HG02763 (cell line): ENCODE measurements at regions not wholly inside any gene's neighbourhood (a gene's known extent, or its start where the extent isn't known, plus 50 kb on each side); places are given as distances from the start of the nearest gene placed in this dataset.

Experiments
- ATAC-seq: cut with Tn5 transposase; IDR thresholded peaks from one replicate; pipeline ENCODE4 v1.9.1; 2021; ENCODE audit warnings: mild to moderate bottlenecking, moderate library complexity; ENCODE audit not compliant: unreplicated experiment

DNA sequence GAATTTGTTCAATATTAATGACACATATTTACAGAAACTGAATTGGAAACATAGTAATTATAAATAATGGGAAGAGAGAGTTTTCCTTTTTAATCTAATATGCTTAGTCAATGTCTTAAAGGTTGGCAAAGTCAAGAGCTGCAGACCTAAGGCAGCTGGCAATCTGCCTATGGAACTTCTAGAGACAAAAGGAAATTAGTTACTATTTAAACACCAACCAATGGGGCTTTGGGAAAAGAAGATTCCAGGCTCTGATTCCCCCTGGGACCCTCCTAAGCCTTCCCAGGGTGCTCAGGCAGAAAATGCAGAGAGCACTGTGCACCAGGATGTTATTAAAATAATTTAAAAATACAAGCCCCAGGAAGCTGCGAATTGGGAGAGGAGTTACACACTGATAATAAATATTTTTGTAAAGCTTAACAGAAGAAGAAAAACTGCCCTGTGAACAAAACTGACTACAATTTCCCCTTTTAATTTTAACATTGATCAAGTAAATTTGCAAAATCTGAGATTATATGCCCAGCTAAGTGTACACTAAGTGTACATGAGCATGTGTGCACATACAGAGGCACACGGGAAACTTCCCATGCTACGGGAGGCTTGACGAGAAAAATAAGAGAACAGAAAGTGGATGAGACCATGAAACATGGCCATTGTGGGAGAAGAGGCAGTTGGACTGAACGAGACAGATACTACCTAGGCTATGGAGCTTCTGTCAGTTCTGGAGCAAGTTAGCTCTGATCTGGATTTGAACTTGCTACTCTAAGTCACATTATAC lies 77.4 kb upstream of the ADAMTS16 start:
- no peak for ATAC-seq

DNA sequence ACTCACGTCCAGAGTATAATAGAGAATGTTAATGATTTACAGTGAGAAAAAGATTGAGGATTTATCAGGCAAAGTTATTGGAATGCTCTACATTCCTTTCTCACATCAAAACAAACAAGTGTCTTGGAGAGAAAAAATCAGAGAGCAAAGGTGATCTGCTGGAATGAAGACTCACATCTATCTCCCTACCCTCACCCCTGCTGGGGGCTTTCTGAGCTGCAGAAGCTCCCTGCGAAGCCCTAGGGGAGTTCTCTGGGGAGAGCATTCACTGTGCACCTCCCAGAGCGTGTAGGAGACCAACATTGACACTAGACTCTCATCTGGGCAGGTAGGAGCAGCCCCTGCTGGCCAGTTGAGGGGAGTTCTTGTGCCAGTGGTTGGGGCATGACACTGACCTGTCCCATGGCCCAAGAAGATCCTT lies 76.6 kb upstream of the ADAMTS16 start:
- ATAC-seq: no peak

DNA sequence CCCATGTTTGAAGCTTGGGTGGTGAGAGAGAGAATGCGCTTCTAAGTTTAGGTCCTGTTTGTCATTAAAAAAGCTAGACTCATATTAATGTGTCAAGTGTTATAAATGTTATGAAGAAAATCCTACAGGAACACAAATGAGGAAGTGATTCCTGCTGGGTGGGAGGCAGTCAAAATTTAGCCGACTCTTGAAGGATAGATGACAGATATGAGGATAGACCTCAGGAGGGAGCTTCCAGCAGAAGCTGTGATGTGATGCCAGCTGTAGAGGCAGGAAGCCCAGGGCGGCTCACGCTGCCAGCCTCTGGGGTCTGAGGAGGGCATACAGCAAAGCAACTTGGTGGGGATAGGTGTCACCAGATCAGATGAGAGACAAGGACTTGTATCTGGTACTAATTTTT lies 74.7 kb upstream of the ADAMTS16 start:
- no peak for ATAC-seq

DNA sequence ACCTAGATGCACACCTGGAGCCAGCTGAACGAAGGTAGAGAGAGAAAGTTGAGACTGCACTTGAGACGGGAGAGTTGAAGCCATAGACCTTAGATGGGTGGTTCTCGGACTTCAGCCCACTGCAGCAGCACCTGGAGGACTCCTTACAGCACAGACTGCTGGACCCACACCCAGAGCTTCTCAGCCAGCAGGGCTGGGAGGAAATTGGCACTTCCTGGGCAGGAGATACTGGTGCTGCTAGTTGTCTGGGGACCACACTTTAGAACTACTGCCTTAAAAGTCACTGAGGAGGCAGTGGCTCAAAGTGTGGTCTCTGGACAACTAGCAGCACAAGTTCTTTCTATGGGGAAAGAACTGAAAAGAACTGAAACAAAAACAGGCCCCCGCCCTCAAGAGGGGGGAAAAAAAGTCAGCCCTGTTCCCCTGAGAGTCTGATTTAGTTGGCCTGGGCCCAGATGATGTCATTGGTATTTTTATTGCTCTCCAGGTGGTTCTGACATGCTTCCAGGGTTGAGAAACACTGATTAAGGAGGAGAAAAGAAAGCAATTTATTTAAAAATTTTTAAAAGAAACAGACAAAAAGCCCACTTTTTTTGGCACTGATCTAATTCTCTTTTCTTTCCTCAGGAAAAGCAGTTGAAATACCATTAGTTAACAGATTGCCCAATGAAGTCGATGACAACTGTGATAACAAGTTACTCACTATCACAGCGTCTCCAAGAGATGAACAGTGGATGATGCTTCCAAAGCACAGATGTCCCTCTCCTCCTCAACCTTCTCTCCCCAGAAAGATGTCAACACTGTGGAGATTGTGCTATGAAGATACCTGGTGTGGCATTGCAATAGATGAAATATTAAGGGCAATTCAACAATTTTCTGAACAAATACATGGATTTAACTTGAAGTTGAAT lies 73.6 kb upstream of the ADAMTS16 start:
- ATAC-seq: no peak

DNA sequence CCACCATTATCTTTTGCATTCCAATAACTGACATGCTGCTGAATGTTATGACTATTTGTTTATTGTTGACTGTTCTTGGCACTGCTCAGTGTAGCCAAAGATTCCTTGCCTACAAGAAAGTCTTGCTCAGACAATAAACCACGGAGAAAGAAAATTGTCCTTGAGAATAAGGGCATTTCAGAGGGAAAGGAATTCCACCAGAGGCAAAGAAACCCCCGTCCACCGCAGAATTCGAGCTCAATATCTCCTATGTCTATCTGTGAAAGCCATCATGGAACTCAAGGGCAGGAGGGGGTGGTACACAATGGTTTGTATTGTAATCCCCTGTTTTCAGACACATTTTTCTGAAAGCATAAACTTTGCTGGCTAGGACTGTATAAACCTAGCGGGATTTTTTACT lies 70.3 kb upstream of the ADAMTS16 start:
- ATAC-seq: no peak

DNA sequence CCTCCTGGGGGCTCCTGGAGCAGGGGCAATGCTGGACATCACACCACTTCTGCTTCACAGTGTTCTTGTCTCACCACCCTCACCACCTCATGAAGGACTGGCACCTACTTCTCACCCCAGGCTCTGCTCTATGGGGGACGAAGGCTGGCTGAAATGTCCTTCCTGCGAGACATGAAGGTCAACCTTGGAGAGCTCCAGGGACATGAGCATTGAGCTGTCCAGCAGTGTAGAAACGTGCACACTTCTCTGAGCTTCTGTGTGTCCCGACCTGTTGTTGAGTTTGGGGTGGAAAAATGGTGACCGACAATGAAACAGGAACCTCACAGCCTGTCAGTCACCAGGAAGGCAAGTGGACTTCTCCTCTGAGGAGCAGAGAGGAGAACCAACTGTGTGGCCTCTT lies 68.6 kb upstream of the ADAMTS16 start:
- no peak for ATAC-seq

DNA sequence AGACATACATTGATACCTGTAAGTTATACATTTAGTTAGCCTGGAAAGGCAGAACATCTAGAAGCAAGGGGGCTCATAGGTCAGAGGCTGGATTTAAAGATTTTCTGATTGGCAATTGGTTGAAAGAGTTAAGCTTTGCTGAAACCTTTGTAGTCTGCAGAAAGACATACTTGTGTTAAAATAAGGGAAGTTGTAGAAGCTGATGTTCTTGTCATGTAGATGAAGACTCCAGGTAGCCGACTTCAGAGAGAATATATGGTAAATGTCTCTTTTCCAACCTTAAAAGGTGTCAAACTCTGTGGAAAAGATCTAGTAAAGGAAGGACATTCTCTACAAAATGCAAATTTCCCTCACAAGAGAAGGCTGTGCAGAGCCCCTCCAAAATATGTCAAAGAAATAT lies 62.9 kb upstream of the ADAMTS16 start:
- ATAC-seq: no peak

DNA sequence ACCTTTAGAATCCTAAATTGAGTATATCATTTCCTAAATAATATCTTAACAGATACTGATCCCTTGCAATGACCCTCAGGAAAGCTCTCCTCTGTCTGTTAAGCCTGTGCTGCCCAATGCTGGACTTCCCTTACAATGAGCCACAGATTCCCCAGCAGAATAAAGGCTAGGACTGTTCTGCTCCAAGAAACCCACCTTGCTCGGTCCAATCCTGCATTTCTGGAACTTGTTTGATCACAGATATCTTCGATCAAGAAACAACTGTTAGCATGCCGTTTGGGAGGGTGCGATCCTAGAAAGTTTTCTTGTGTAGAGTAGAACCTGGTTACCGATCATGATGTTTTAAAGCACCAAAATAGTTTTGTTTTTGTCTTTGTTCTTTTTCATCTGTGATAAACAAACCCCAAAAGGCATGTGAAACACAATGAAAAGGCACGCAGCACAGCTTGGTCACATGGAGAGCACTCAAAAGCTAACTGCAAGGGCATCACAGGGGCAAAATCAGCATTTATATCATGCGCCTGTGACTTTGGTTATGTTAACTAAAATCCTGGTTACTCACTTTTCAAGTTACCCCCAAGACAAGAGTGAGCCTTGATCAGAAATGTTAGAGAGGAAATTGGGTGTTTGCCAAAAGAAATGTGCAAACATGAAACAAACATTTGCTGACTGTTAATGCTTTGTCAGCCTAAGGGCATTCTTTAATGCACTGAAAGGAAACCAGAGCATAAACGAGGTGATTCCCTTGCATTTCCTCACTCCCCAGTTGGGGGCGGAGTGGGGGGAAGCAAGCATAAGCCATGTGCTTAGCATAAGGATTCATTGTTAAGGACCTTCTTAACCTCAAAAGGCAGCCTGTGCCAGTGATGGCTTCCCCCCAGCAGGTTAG lies 61.9 kb upstream of the ADAMTS16 start:
- no peak for ATAC-seq

DNA sequence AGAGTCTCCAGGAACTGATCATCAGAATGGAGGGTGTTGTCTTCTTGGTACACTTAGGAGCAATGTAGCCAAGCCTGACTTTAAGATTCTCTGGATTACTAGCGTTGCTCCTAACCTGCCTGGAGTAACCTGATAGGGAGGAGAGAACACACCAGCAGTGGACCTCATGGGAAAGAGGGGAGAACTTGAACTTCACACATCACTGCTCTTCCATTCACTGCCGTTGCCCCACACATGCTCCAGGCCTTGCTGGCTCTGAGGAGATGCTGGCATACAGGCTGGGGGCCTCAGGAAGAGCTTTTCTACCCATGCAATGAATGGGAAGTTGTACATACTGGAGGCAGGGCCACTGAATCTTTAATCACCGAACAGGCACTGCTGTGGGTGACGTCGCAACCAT lies 60.3 kb upstream of the ADAMTS16 start:
- no peak for ATAC-seq

DNA sequence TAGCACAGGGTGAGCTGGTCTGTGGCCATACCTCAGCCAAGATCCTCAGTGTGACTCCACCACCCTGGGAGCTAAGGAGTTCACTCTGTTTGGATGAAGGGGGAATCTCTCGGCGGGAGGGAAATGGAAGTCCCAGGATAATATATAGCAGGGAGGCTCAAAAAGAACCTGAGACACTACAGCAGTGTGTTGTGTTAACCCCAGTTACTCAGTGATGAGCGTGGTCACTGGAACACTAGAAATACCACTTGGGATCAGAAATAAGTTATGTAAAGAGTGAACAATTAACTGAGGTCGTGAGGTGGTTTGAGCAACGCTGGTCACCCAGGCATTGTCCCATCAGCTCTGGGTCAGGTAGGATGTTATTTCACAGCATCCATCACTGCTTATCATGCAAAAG lies 59.3 kb upstream of the ADAMTS16 start:
- ATAC-seq: no peak

DNA sequence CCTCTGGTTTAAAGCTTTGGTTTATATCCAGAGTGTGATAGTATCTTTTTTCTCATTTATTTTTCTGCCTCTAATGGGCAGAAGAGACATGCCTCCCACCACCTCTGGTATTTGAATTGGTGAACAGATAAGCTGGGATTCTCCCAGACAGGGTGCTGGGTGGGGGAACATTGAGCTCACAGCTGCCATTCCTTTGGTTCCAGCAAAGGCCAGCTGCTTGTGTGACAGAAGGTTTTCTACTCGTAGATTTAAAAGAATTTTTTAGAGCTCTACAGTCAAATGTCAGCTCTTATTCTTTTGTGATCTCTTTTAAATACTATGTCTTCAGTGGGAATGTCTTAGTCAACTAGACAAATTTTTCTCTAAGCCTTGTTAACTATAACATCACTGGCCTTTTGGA lies 54.7 kb upstream of the ADAMTS16 start:
- ATAC-seq: no peak

DNA sequence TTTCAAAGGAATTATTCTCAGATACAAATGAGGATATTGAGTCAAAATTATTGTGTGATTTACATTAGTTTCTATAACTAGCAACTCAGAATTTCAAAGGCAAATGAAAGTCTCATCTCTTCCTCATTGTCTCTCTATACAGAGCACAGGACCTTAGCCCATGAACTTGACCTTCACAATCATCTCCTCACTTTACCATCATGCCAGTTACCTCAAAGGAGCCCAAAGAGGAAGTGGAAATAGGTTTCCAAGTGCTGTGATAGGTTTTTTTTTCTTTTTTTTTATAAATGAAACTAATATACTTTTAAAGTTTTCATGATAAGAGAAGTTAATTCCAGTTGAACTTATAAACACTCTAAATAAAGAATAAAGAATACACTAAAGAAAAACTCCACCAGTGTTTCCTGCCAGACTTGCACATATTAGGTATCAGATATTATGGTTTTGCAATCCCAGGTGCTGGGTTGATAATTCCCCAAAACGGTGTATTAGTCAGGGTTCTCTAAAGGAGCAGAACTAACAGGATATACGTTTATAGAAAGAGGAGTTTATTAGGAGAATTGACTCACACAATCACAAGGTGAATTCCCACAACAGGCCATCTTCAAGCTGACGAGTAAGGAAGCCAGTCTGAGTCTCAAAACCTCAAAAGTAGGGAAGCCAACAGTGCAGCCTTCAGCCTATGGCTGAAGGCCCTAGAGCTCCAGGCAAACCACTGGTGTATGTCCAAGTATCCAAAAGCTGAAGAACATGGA lies 50.1 kb upstream of the ADAMTS16 start:
- no peak for ATAC-seq
